Caco-2 (cell line): ENCODE measurements at regions not wholly inside any gene's neighbourhood (a gene's known extent, or its start where the extent isn't known, plus 50 kb on each side); places are given as distances from the start of the nearest gene placed in this dataset.
A peak's percentile ranks its signal among the peaks of the same experiment; 100 is the strongest.

Experiments
- BruUV-seq: library from RNA; stranded (reverse); fragments of 400-500 nt; replicated peaks from 2 replicates; lab custom pipeline; 2021; lab: Mats Ljungman, UMichigan
- CTCF ChIA-PET: fragments of 300-600 bp; sonication (Branson Sonifier 250); formaldehyde crosslinking; loops from one replicate; lab custom pipeline; 2022; ENCODE audit warnings: antibody characterized with exemption; lab: Charles Lee
- POLR2A ChIA-PET: fragments of 300-600 bp; sonication (Branson Sonifier 250); formaldehyde crosslinking; loops from one replicate; lab custom pipeline; 2022; ENCODE audit warnings: antibody characterized with exemption; lab: Charles Lee
- DNase-seq, 2 experiments: peaks; one replicate each; pipeline versions ENCODE4 v3.0.0 to v3.0.0-alpha.2; 2020 to 2022
- H3K27me3 ChIP-seq: replicated peaks from 2 replicates; pipeline ENCODE4 v1.6.0; 2011; ENCODE audit warnings: low read length; ENCODE audit not compliant: control insufficient read depth, insufficient read depth
- H3K36me3 ChIP-seq: 2 replicates; pipeline ENCODE4 v1.5.1; 2011; ENCODE audit warnings: low read length; ENCODE audit not compliant: control insufficient read depth, insufficient read depth
- H3K4me1 ChIP-seq: fragments of 250-450 bp; sonication (Bioruptor Pico); 2 replicates; pipeline ENCODE4 v1.5.1; 2020; ENCODE audit warnings: mild to moderate bottlenecking
- H3K4me3 ChIP-seq: 2 replicates; pipeline ENCODE4 v1.5.1; 2011; ENCODE audit warnings: low read depth, mild to moderate bottlenecking, control low read depth, low read length
- H3K9me3 ChIP-seq: fragments of 250-450 bp; sonication (Bioruptor Pico); 2 replicates; pipeline ENCODE4 v1.5.1; 2020; ENCODE audit warnings: mild to moderate bottlenecking, moderate library complexity
- H3K27ac Mint-ChIP-seq: one replicate; pipeline ENCODE4 v1.8.0; 2022; ENCODE audit warnings: mixed read lengths; ENCODE audit not compliant: unreplicated experiment
- H3K27me3 Mint-ChIP-seq: one replicate; pipeline ENCODE4 v1.8.0; 2022; ENCODE audit warnings: mixed read lengths; ENCODE audit not compliant: insufficient read depth, unreplicated experiment
- H3K36me3 Mint-ChIP-seq: one replicate; pipeline ENCODE4 v1.8.0; 2022; ENCODE audit warnings: mild to moderate bottlenecking, mixed read lengths; ENCODE audit not compliant: insufficient read depth, unreplicated experiment
- H3K4me1 Mint-ChIP-seq: one replicate; pipeline ENCODE4 v1.8.0; 2022; ENCODE audit warnings: low read depth, mixed read lengths; ENCODE audit not compliant: unreplicated experiment
- H3K4me3 Mint-ChIP-seq: one replicate; pipeline ENCODE4 v1.8.0; 2022; ENCODE audit warnings: mild to moderate bottlenecking, moderate library complexity, mixed read lengths; ENCODE audit not compliant: unreplicated experiment
- H3K9me3 Mint-ChIP-seq: one replicate; pipeline ENCODE4 v1.8.0; 2022; ENCODE audit warnings: mixed read lengths; ENCODE audit not compliant: unreplicated experiment
- CTCF ChIP-seq, 2 experiments: fragments of 200-600 bp in 1 of 2; IDR thresholded peaks; 1 replicate in 1 of 2; 2 replicates in 1 of 2; pipeline versions ENCODE4 v1.5.1 to v1.8.0; 2011 to 2022; ENCODE audit warnings: antibody characterized with exemption in 1 of 2, control low read depth in 1 of 2, inconsistent platforms in 1 of 2, low read depth in 1 of 2, low read length in 1 of 2, mild to moderate bottlenecking in 1 of 2, moderate library complexity in 1 of 2; ENCODE audit not compliant: insufficient read depth in 1 of 2, severe bottlenecking in 1 of 2, unreplicated experiment in 1 of 2
- intact Hi-C: fragments of 100-400 bp; cut with micrococcal nuclease; formaldehyde crosslinking; loops from one replicate; pipeline ENCODE4 v1.10.0; 2022; ENCODE audit not compliant: unreplicated experiment

- no peak overlapping the region for H3K27ac Mint-ChIP-seq
- TF ChIP-seq CTCF (IDR thresholded peaks at IDR 0.05; ENCODE audit: insufficient read depth in 1 of 2, low read depth in 1 of 2, low read length in 1 of 2, severe bottlenecking in 1 of 2, unreplicated experiment in 1 of 2) = peak in 1 of 2 experiments; percentile 47
- no peaks in the 10 kb centered on the region for H3K4me1 Mint-ChIP-seq
- H3K4me3 Mint-ChIP-seq = no peak overlapping the region
- peak in 1 of 2 experiments; percentile 5 for DNase-seq
- Histone ChIP-seq H3K4me1 (no peaks in the 10 kb centered on the region), H3K4me3 (no peak overlapping the region), H3K9me3 (no peaks in the 10 kb centered on the region), H3K27me3 (no peaks in the 10 kb centered on the region), H3K36me3 (no peaks in the 10 kb centered on the region)
- intact Hi-C loops = loop anchor here (1.0 kb wide), 1 partner anchor 15 kb away; no protein-coding TSS in a partner anchor
- H3K36me3 Mint-ChIP-seq = no peaks in the 10 kb centered on the region
- no peaks in the 10 kb centered on the region for H3K27me3 Mint-ChIP-seq
- H3K9me3 Mint-ChIP-seq = no peaks in the 10 kb centered on the region
- POLR2A ChIA-PET = no interaction called here
- CTCF ChIA-PET = interaction anchor here (0.6 to 1.3 kb wide), 3 partner anchors 16 to 46 kb away, joined by 4 to 9 read pairs (median 5); no protein-coding TSS in a partner anchor
- no TSS peak for BruUV-seq
Observed at GRCh38 chr14:21933681-21934080, 260.1 kb upstream of the OR4E1 start.

GRCh38 chr14:21924479-21924878 is 250.9 kb upstream of the OR4E1 start:
- Mint-ChIP-seq H3K27me3 (no peaks in the 10 kb centered on the region), H3K36me3 (no peaks in the 10 kb centered on the region), H3K4me1 (no peaks in the 10 kb centered on the region), H3K9me3 (no peaks in the 10 kb centered on the region), H3K4me3 (no peak overlapping the region), H3K27ac (no peak overlapping the region)
- intact Hi-C loops = no loop called here
- Histone ChIP-seq H3K9me3 (no peaks in the 10 kb centered on the region), H3K27me3 (no peaks in the 10 kb centered on the region), H3K36me3 (no peaks in the 10 kb centered on the region), H3K4me1 (no peaks in the 10 kb centered on the region), H3K4me3 (no peak overlapping the region)
- ChIA-PET CTCF (no interaction called here), POLR2A (no interaction called here)
- TF ChIP-seq CTCF (IDR thresholded peaks at IDR 0.05; ENCODE audit: insufficient read depth in 1 of 2, low read depth in 1 of 2, low read length in 1 of 2, severe bottlenecking in 1 of 2, unreplicated experiment in 1 of 2) = peak in 1 of 2 experiments; percentile 37
- DNase-seq = peak in 1 of 2 experiments; percentile 5
- BruUV-seq = no TSS peak

- no TSS peak for BruUV-seq
- Mint-ChIP-seq H3K27ac (no peak overlapping the region), H3K4me1 (no peaks in the 10 kb centered on the region), H3K36me3 (no peaks in the 10 kb centered on the region), H3K9me3 (no peaks in the 10 kb centered on the region), H3K27me3 (no peaks in the 10 kb centered on the region), H3K4me3 (no peak overlapping the region)
- ChIA-PET CTCF (no interaction called here), POLR2A (no interaction called here)
- no peaks in the 10 kb centered on the region for H3K4me1 ChIP-seq
- no peaks in the 10 kb centered on the region for H3K9me3 ChIP-seq
- no peaks in the 10 kb centered on the region for H3K36me3 ChIP-seq
- H3K27me3 ChIP-seq = no peaks in the 10 kb centered on the region
- DNase-seq = no peak
- intact Hi-C loops = no loop called here
- TF ChIP-seq CTCF (IDR thresholded peaks at IDR 0.05; ENCODE audit: insufficient read depth in 1 of 2, low read depth in 1 of 2, low read length in 1 of 2, severe bottlenecking in 1 of 2, unreplicated experiment in 1 of 2) = no peak
- H3K4me3 ChIP-seq = no peak overlapping the region
Observed at GRCh38 chr14:21923820-21924219, 250.2 kb upstream of the OR4E1 start.
